Sigmoid colon (tissue), 6 donors: ENCODE measurements at regions not wholly inside any gene's neighbourhood (a gene's known extent, or its start where the extent isn't known, plus 50 kb on each side); places are given as distances from the start of the nearest gene placed in this dataset.

Source experiments
- DNase-seq: peaks from one replicate; pipeline ENCODE4 v3.0.0-alpha.2; 2019
- H3K27ac ChIP-seq, 4 donors: fragments of 200-600 bp; sonication (generic); one replicate each; pipeline ENCODE4 v1.5.1; 2016 to 2019; ENCODE audit warnings: mild to moderate bottlenecking in 1 of 4
- H3K27me3 ChIP-seq, 3 donors: fragments of 200-600 bp; sonication (generic); one replicate each; pipeline ENCODE4 v1.5.1; 2019; ENCODE audit warnings: mild to moderate bottlenecking in 1 of 3
- H3K36me3 ChIP-seq, 4 donors: fragments of 200-600 bp; sonication (generic); one replicate each; pipeline ENCODE4 v1.5.1; 2016 to 2019
- H3K4me1 ChIP-seq, 4 donors: fragments of 200-600 bp; sonication (generic); one replicate each; pipeline ENCODE4 v1.5.1; 2017 to 2019
- H3K4me3 ChIP-seq, 4 donors: fragments of 200-600 bp; sonication (generic); one replicate each; pipeline ENCODE4 v1.5.1; 2017 to 2019; ENCODE audit warnings: mild to moderate bottlenecking in 2 of 4, moderate library complexity in 1 of 4
- H3K9me3 ChIP-seq, 4 donors: fragments of 200-600 bp in 3 of 4; sonication (generic) in 3 of 4; one replicate each; pipeline versions ENCODE4 v1.5.1 to v1.6.1; 2013 to 2019
- EP300 ChIP-seq, 4 donors: sonication (generic); formaldehyde crosslinking; IDR thresholded peaks; one replicate each; pipeline ENCODE4 v1.6.1; 2017; ENCODE audit warnings: antibody characterized with exemption in 4 of 4
- POLR2A ChIP-seq, 2 donors: fragments of 450-650 bp; IDR thresholded peaks; one replicate each; pipeline ENCODE4 v1.6.1; 2016; ENCODE audit warnings: antibody characterized with exemption in 2 of 2, mild to moderate bottlenecking in 2 of 2, moderate library complexity in 2 of 2
- POLR2AphosphoS5 ChIP-seq, 4 donors: sonication (generic); formaldehyde crosslinking; IDR thresholded peaks; one replicate each; pipeline ENCODE4 v1.6.1; 2017; ENCODE audit warnings: antibody characterized with exemption in 4 of 4
- WGBS, 2 donors: extraction: QIAGEN DNeasy Blood & Tissue Kit; methylation state at CpG; one replicate each; pipeline ENCODE4 v1.1.7; 2013; 5-methylcytosine and 5-hydroxymethylcytosine counted together
- intact Hi-C: fragments of 100-400 bp; cut with DNase I; formaldehyde crosslinking; loops from one replicate; pipeline ENCODE4 v1.15.1; 2023
- TF ChIP-seq, protein P1 (sequence below), 4 experiments: fragments of 450-650 bp in 3 of 4; fragments of 200-600 bp in 1 of 4; IDR thresholded peaks; one replicate each; pipeline ENCODE4 v1.5.1; 2016 to 2019; ENCODE audit warnings: antibody characterized with exemption in 4 of 4, mild to moderate bottlenecking in 3 of 4, moderate library complexity in 2 of 4
- donor health status: healthy with polysubstance abuse.
- donor health status: healthy.

DNA sequence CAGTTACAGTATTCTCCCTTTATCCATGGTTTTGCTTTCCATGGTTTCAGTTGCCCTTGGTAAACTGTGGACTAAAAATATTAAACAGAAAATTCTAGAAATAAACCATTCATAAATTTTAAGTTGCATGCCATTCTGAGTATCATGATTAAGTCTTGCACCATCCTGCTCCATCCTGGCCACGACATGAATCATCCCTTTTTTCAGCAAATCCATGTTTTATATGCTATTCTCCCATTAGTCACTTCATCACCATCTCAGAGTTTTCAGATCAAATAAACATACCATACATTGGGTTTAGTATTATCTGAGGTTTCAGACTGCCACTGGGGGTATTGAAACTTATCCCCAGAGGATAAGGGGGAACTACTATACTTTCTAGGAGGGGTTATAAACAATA lies 234.4 kb upstream of the ATP10B start:
- TF ChIP-seq, protein P1, sequence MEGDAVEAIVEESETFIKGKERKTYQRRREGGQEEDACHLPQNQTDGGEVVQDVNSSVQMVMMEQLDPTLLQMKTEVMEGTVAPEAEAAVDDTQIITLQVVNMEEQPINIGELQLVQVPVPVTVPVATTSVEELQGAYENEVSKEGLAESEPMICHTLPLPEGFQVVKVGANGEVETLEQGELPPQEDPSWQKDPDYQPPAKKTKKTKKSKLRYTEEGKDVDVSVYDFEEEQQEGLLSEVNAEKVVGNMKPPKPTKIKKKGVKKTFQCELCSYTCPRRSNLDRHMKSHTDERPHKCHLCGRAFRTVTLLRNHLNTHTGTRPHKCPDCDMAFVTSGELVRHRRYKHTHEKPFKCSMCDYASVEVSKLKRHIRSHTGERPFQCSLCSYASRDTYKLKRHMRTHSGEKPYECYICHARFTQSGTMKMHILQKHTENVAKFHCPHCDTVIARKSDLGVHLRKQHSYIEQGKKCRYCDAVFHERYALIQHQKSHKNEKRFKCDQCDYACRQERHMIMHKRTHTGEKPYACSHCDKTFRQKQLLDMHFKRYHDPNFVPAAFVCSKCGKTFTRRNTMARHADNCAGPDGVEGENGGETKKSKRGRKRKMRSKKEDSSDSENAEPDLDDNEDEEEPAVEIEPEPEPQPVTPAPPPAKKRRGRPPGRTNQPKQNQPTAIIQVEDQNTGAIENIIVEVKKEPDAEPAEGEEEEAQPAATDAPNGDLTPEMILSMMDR (IDR thresholded peaks at IDR 0.05) = no peak
- no peak for TF ChIP-seq POLR2AphosphoS5 (IDR thresholded peaks at IDR 0.05)
- no peak for TF ChIP-seq EP300 (IDR thresholded peaks at IDR 0.05)
- no peak for TF ChIP-seq POLR2A (IDR thresholded peaks at IDR 0.05)
- intact Hi-C loops = no loop called here
- DNase-seq = no peak
- Histone ChIP-seq H3K4me3 (no peak overlapping the region), H3K4me1 (no peaks in the 10 kb centered on the region), H3K36me3 (no peaks in the 10 kb centered on the region), H3K27me3 (no peaks in the 10 kb centered on the region), H3K27ac (no peak overlapping the region), H3K9me3 (no peaks in the 10 kb centered on the region)
- 63 to 74% methylated on average over 1 of the region's 1 CpG for WGBS, 2 donors

DNA sequence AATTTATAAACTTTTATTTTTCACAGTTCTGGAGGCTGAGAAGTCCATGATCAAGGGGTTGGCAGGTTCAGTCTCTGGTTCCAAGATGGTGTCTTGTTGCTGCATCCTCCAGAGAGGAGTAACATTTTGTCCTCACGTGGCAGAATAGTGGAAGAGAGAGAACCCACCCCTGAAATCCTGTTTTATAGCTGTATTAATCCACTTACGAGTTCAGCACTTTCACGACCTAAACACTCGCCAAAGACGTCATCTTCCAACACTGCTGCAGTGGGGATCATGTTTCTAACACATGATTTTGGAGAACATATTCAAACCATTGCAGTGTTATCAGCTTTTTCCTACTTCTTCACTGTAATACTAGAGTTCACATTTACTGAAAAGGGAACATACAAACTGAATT lies 233.0 kb upstream of the ATP10B start:
- TF ChIP-seq, protein P1 (IDR thresholded peaks at IDR 0.05) = no peak
- TF ChIP-seq POLR2AphosphoS5 (IDR thresholded peaks at IDR 0.05) (no peak), EP300 (IDR thresholded peaks at IDR 0.05) (no peak), POLR2A (IDR thresholded peaks at IDR 0.05) (no peak)
- Histone ChIP-seq H3K27ac (no peak overlapping the region), H3K36me3 (no peaks in the 10 kb centered on the region), H3K27me3 (no peaks in the 10 kb centered on the region), H3K9me3 (no peaks in the 10 kb centered on the region), H3K4me3 (no peak overlapping the region), H3K4me1 (no peaks in the 10 kb centered on the region)
- intact Hi-C loops = no loop called here
- WGBS, 2 donors = 71 to 76% methylated on average over 5 of the region's 5 CpGs
- no peak for DNase-seq

DNA sequence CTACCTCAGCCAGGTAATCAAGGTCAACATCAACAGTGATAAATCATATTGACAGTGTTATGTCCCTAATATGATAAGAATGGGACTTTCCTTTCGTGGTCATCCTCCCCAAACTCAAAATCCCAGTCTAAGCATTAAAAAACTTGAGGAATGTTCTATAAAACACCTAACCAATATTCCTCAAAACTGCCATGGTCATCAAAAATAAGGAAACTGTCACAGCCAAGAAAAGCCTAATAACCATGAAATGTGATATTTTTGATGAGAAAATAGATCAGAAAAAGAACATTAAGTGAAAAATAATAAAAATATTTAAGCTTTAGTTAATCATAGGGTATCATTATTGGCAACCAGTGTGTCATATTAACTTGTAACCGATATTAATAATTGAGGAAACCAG lies 232.1 kb upstream of the ATP10B start:
- 65 to 75% methylated on average over 2 of the region's 2 CpGs for WGBS, 2 donors
- Histone ChIP-seq H3K27me3 (no peaks in the 10 kb centered on the region), H3K4me3 (no peak overlapping the region), H3K4me1 (no peaks in the 10 kb centered on the region), H3K36me3 (no peaks in the 10 kb centered on the region), H3K27ac (no peak overlapping the region), H3K9me3 (no peaks in the 10 kb centered on the region)
- TF ChIP-seq, protein P1 (IDR thresholded peaks at IDR 0.05) = no peak
- no peak for TF ChIP-seq EP300 (IDR thresholded peaks at IDR 0.05)
- TF ChIP-seq POLR2AphosphoS5 (IDR thresholded peaks at IDR 0.05) = no peak
- intact Hi-C loops = no loop called here
- DNase-seq = no peak

DNA sequence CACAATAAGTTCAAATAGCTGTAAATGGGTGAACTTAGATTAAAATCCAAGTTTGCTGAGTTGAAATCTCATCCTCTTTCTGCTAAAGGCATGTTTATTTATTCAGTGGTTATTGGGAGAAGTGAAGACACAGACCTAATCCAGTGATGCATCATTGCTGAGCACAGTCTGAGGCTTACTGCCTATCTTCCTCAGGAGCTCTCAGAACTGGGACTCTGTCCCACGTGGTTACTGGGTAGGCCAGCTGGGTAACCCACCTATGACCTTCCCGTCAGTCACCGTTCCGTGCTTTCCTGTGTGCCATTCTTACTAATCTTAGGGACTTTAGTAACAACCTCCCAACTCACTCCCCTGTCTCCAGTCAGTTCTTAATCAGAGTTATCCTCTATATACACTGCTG lies 226.8 kb upstream of the ATP10B start:
- H3K27me3 ChIP-seq = no peaks in the 10 kb centered on the region
- 64 to 72% methylated on average over 4 of the region's 4 CpGs for WGBS, 2 donors
- no peak overlapping the region for H3K27ac ChIP-seq
- no peak overlapping the region for H3K4me3 ChIP-seq
- DNase-seq = no peak
- no peaks in the 10 kb centered on the region for H3K36me3 ChIP-seq
- H3K4me1 ChIP-seq = no peaks in the 10 kb centered on the region
- no peak for TF ChIP-seq POLR2AphosphoS5 (IDR thresholded peaks at IDR 0.05)
- TF ChIP-seq, protein P1 (IDR thresholded peaks at IDR 0.05) = no peak
- TF ChIP-seq EP300 (IDR thresholded peaks at IDR 0.05) = no peak
- no peak for TF ChIP-seq POLR2A (IDR thresholded peaks at IDR 0.05)
- intact Hi-C loops = no loop called here
- H3K9me3 ChIP-seq = no peaks in the 10 kb centered on the region

DNA sequence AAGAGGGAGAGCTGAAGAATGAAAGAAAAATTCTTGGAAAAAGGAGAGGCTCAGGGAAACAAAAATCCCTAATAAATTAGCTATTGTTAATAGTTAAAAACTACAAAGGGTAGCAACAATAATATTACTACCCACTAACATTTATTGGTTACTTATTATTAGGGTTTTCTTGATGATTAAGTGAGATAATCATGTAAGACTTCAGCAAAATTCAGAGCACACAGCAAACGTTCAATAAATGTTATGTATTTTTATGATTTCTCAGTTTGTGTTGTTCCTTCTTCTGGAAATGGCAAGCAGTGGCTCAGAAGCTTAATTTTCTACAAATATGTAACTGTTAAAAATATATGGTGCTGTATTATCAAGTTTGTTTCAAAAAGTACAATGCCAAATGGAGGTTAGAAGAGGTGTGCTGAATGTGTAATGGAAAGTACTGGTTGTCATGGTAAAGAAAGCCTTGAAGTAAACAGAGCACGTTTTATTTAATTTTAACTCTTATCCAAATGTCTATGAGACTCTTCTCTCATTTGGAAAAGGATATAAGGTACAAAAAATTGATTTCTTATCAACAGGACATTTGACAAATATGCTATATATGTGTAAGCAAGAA lies 226.0 kb upstream of the ATP10B start:
- WGBS, 2 donors = 52 to 59% methylated on average over 2 of the region's 2 CpGs
- intact Hi-C loops = no loop called here
- Histone ChIP-seq H3K36me3 (no peaks in the 10 kb centered on the region), H3K4me1 (no peaks in the 10 kb centered on the region), H3K4me3 (no peak overlapping the region), H3K27ac (no peak overlapping the region), H3K9me3 (no peaks in the 10 kb centered on the region), H3K27me3 (no peaks in the 10 kb centered on the region)
- DNase-seq = no peak
- no peak for TF ChIP-seq EP300 (IDR thresholded peaks at IDR 0.05)
- TF ChIP-seq POLR2AphosphoS5 (IDR thresholded peaks at IDR 0.05) = no peak
- TF ChIP-seq, protein P1 (IDR thresholded peaks at IDR 0.05) = no peak
- no peak for TF ChIP-seq POLR2A (IDR thresholded peaks at IDR 0.05)
